Fibroblast of lung (primary cell): ENCODE measurements at regions not wholly inside any gene's neighbourhood (a gene's known extent, or its start where the extent isn't known, plus 50 kb on each side); places are given as distances from the start of the nearest gene placed in this dataset.

ENCODE experiments used
- DNase-seq, 2 donors: peaks; one replicate each; pipeline versions ENCODE4 v3.0.0 to v3.0.0-alpha.2; 2010; ENCODE audit warnings: low read depth in 2 of 2
- H2AFZ ChIP-seq: 2 replicates; pipeline ENCODE4 v1.5.1; 2012; ENCODE audit warnings: low read length, control low read depth, inconsistent platforms
- H3K27ac ChIP-seq: 2 replicates; pipeline ENCODE4 v1.5.1; 2011; ENCODE audit warnings: low read length, control low read depth; ENCODE audit not compliant: insufficient read depth
- H3K27me3 ChIP-seq: 2 replicates; pipeline ENCODE4 v1.5.1; 2011; ENCODE audit warnings: mild to moderate bottlenecking, low read length; ENCODE audit not compliant: control insufficient read depth, insufficient read depth
- H3K36me3 ChIP-seq: 2 replicates; pipeline ENCODE4 v1.5.1; 2011; ENCODE audit warnings: low read length; ENCODE audit not compliant: control insufficient read depth, insufficient read depth
- H3K4me1 ChIP-seq: 2 replicates; pipeline ENCODE4 v1.5.1; 2011; ENCODE audit warnings: low read length; ENCODE audit not compliant: control insufficient read depth, insufficient read depth; ENCODE audit errors: extremely low read depth
- H3K4me2 ChIP-seq: 2 replicates; pipeline ENCODE4 v1.5.1; 2011; ENCODE audit warnings: low read length, control low read depth; ENCODE audit not compliant: insufficient read depth; ENCODE audit errors: extremely low read depth
- H3K4me3 ChIP-seq, 4 experiments: fragments of 200-600 bp in 1 of 4; sonication (generic) in 1 of 4; replicated peaks in 1 of 4; 2 replicates each; pipeline ENCODE4 v1.5.1; 2011 to 2016; ENCODE audit warnings: low read length in 4 of 4, low read depth in 3 of 4, mild to moderate bottlenecking in 3 of 4, control low read depth in 2 of 4, inconsistent platforms in 1 of 4, mixed read lengths in 1 of 4; ENCODE audit not compliant: insufficient read depth in 1 of 4; ENCODE audit errors: control extremely low read depth in 1 of 4
- H3K79me2 ChIP-seq: 2 replicates; pipeline ENCODE4 v1.5.1; 2012; ENCODE audit warnings: mild to moderate bottlenecking, low read length, inconsistent platforms; ENCODE audit not compliant: control insufficient read depth, insufficient read depth
- H3K9ac ChIP-seq: 2 replicates; pipeline ENCODE4 v1.5.1; 2011; ENCODE audit warnings: mild to moderate bottlenecking, low read length, control low read depth; ENCODE audit not compliant: insufficient read depth
- H3K9me3 ChIP-seq: 2 replicates; pipeline ENCODE4 v1.5.1; 2012; ENCODE audit warnings: low read depth, low read length; ENCODE audit not compliant: control insufficient read depth, insufficient read depth
- H4K20me1 ChIP-seq: 2 replicates; pipeline ENCODE4 v1.5.1; 2011; ENCODE audit warnings: low read length; ENCODE audit not compliant: control insufficient read depth, insufficient read depth; ENCODE audit errors: extremely low read depth
- CTCF ChIP-seq, 2 donors: IDR thresholded peaks in 1 of 2; conservative IDR thresholded peaks in 1 of 2; 1 replicate in 1 of 2; 2 replicates in 1 of 2; pipeline ENCODE4 v1.5.1; 2011 to 2012; ENCODE audit warnings: low read length in 2 of 2, control low read depth in 1 of 2, inconsistent platforms in 1 of 2, low read depth in 1 of 2, mild to moderate bottlenecking in 1 of 2
- EZH2 ChIP-seq: IDR thresholded peaks from 2 replicates; pipeline ENCODE4 v1.5.1; 2012; ENCODE audit warnings: low read length, control low read depth, mild to moderate bottlenecking; ENCODE audit errors: missing control alignments

- H3K27ac ChIP-seq = no peak overlapping the region
- H3K4me2 ChIP-seq = no peak overlapping the region
- no peaks in the 10 kb centered on the region for H3K4me1 ChIP-seq
- H3K36me3 ChIP-seq = no peaks in the 10 kb centered on the region
- H2AFZ ChIP-seq = no peak overlapping the region
- no peaks in the 10 kb centered on the region for H4K20me1 ChIP-seq
- H3K9me3 ChIP-seq = no peaks in the 10 kb centered on the region
- DNase-seq = no peak
- TF ChIP-seq CTCF (conservative IDR thresholded peaks at IDR 0.05 in 1 of 2, IDR thresholded peaks at IDR 0.05 in 1 of 2; ENCODE audit: low read depth in 1 of 2, low read length in 2 of 2) (no peak), EZH2 (no peak)
- H3K9ac ChIP-seq = no peak overlapping the region
- no peaks in the 10 kb centered on the region for H3K79me2 ChIP-seq
- H3K4me3 ChIP-seq = no peak overlapping the region
- no peaks in the 10 kb centered on the region for H3K27me3 ChIP-seq
Observed at GRCh38 chr16:51248217-51248616, 97.1 kb upstream of the SALL1 start.

GRCh38 chr16:51245658-51245995 is 94.6 kb upstream of the SALL1 start:
- H3K9me3 ChIP-seq = no peaks in the 10 kb centered on the region
- TF ChIP-seq EZH2 (no peak), CTCF (conservative IDR thresholded peaks at IDR 0.05 in 1 of 2, IDR thresholded peaks at IDR 0.05 in 1 of 2; ENCODE audit: low read depth in 1 of 2, low read length in 2 of 2) (no peak)
- no peaks in the 10 kb centered on the region for H3K27me3 ChIP-seq
- no peaks in the 10 kb centered on the region for H4K20me1 ChIP-seq
- no peaks in the 10 kb centered on the region for H3K36me3 ChIP-seq
- no peak overlapping the region for H3K4me2 ChIP-seq
- no peak overlapping the region for H2AFZ ChIP-seq
- no peak overlapping the region for H3K9ac ChIP-seq
- no peak overlapping the region for H3K27ac ChIP-seq
- no peak overlapping the region for H3K4me3 ChIP-seq
- no peaks in the 10 kb centered on the region for H3K4me1 ChIP-seq
- H3K79me2 ChIP-seq = no peaks in the 10 kb centered on the region
- no peak for DNase-seq

- Histone ChIP-seq H3K79me2 (no peaks in the 10 kb centered on the region), H4K20me1 (no peaks in the 10 kb centered on the region), H3K9ac (no peak overlapping the region), H3K4me2 (no peak overlapping the region), H3K4me1 (no peaks in the 10 kb centered on the region), H3K27ac (no peak overlapping the region), H3K9me3 (no peaks in the 10 kb centered on the region), H2AFZ (no peak overlapping the region), H3K36me3 (no peaks in the 10 kb centered on the region), H3K27me3 (no peaks in the 10 kb centered on the region), H3K4me3 (no peak overlapping the region)
- no peak for DNase-seq
- TF ChIP-seq CTCF (conservative IDR thresholded peaks at IDR 0.05 in 1 of 2, IDR thresholded peaks at IDR 0.05 in 1 of 2; ENCODE audit: low read depth in 1 of 2, low read length in 2 of 2) (no peak), EZH2 (no peak)
Observed at GRCh38 chr16:51244887-51245657, 94.0 kb upstream of the SALL1 start.
